ENCODE measurements at regions not wholly inside any gene's neighbourhood (a gene's known extent, or its start where the extent isn't known, plus 50 kb on each side); places are given as distances from the start of the nearest gene placed in this dataset.

GRCh38 chr1:213484333-213484732 is 433.3 kb downstream of the RPS6KC1 start:
- TF ChIP-seq TAF1 (IDR thresholded peaks at IDR 0.05; ENCODE audit: borderline replicate concordance, insufficient read depth, low read length) (no peak), REST (IDR thresholded peaks at IDR 0.05; ENCODE audit: insufficient read depth in 1 of 2, low read depth in 2 of 2, low read length in 2 of 2) (no peak), FOXP2 (optimal IDR thresholded peaks at IDR 0.05; ENCODE audit: borderline replicate concordance, extremely low read depth, extremely low read length, insufficient read depth) (no peak), POLR2AphosphoS5 (IDR thresholded peaks at IDR 0.05; ENCODE audit: low read depth, low read length) (no peak), SIN3A (IDR thresholded peaks at IDR 0.05; ENCODE audit: borderline replicate concordance, insufficient read depth, low read length) (no peak)

GRCh38 chr1:213484758-213485157 is 433.7 kb downstream of the RPS6KC1 start:
- TF ChIP-seq FOXP2 (optimal IDR thresholded peaks at IDR 0.05; ENCODE audit: borderline replicate concordance, extremely low read depth, extremely low read length, insufficient read depth) (no peak), SIN3A (IDR thresholded peaks at IDR 0.05; ENCODE audit: borderline replicate concordance, insufficient read depth, low read length) (no peak), POLR2AphosphoS5 (IDR thresholded peaks at IDR 0.05; ENCODE audit: low read depth, low read length) (no peak), TAF1 (IDR thresholded peaks at IDR 0.05; ENCODE audit: borderline replicate concordance, insufficient read depth, low read length) (no peak), REST (IDR thresholded peaks at IDR 0.05; ENCODE audit: insufficient read depth in 1 of 2, low read depth in 2 of 2, low read length in 2 of 2) (no peak)

- no peak for TF ChIP-seq REST (IDR thresholded peaks at IDR 0.05; ENCODE audit: insufficient read depth in 1 of 2, low read depth in 2 of 2, low read length in 2 of 2)
- no peak for TF ChIP-seq TAF1 (IDR thresholded peaks at IDR 0.05; ENCODE audit: borderline replicate concordance, insufficient read depth, low read length)
- TF ChIP-seq SIN3A (IDR thresholded peaks at IDR 0.05; ENCODE audit: borderline replicate concordance, insufficient read depth, low read length): no peak
- no peak for TF ChIP-seq POLR2AphosphoS5 (IDR thresholded peaks at IDR 0.05; ENCODE audit: low read depth, low read length)
- no peak for TF ChIP-seq FOXP2 (optimal IDR thresholded peaks at IDR 0.05; ENCODE audit: borderline replicate concordance, extremely low read depth, extremely low read length, insufficient read depth)
Observed at GRCh38 chr1:213486488-213486887, 435.4 kb downstream of the RPS6KC1 start.

GRCh38 chr1:213491468-213491867 is 440.4 kb downstream of the RPS6KC1 start:
- TF ChIP-seq SIN3A (IDR thresholded peaks at IDR 0.05; ENCODE audit: borderline replicate concordance, insufficient read depth, low read length) (no peak), POLR2AphosphoS5 (IDR thresholded peaks at IDR 0.05; ENCODE audit: low read depth, low read length) (no peak), FOXP2 (optimal IDR thresholded peaks at IDR 0.05; ENCODE audit: borderline replicate concordance, extremely low read depth, extremely low read length, insufficient read depth) (no peak), REST (IDR thresholded peaks at IDR 0.05; ENCODE audit: insufficient read depth in 1 of 2, low read depth in 2 of 2, low read length in 2 of 2) (no peak), TAF1 (IDR thresholded peaks at IDR 0.05; ENCODE audit: borderline replicate concordance, insufficient read depth, low read length) (no peak)
